IMR-90 (cell line): ENCODE measurements at regions not wholly inside any gene's neighbourhood (a gene's known extent, or its start where the extent isn't known, plus 50 kb on each side); places are given as distances from the start of the nearest gene placed in this dataset.

Experiments used
- CTCF ChIP-seq: conservative IDR thresholded peaks from 2 replicates; pipeline ENCODE4 v1.5.1; 2012; ENCODE audit warnings: mild to moderate bottlenecking, low read depth, low read length, improper control_type of control experiment
- POLR2A ChIP-seq: IDR thresholded peaks from 2 replicates; pipeline ENCODE4 v1.6.1; 2012; ENCODE audit warnings: mild to moderate bottlenecking, low read depth, low read length
- RAD21 ChIP-seq: IDR thresholded peaks from 2 replicates; pipeline ENCODE4 v1.6.1; 2012; ENCODE audit warnings: low read length, improper control_type of control experiment
- SMC3 ChIP-seq: fragments of 150-350 bp; IDR thresholded peaks from 2 replicates; pipeline ENCODE4 v1.6.1; 2016; ENCODE audit warnings: low read depth, mild to moderate bottlenecking, antibody characterized with exemption, low read length, moderate library complexity

GRCh38 chr3:153979418-153980251 lies 141.6 kb upstream of the ARHGEF26 start:
- TF ChIP-seq POLR2A, result no peak
- TF ChIP-seq SMC3, result no peak
- TF ChIP-seq CTCF, result no peak
- TF ChIP-seq RAD21, result no peak
